SK-N-SH treated with all-trans-retinoic acid at 6 μM for 48 hours (cell line): ENCODE measurements at regions not wholly inside any gene's neighbourhood (a gene's known extent, or its start where the extent isn't known, plus 50 kb on each side); places are given as distances from the start of the nearest gene placed in this dataset.

Experiments
- ATAC-seq: fragments of 200-7000 bp; cut with Tn5 transposase; 3 replicates; pipeline ENCODE4 v1.9.1; 2020; ENCODE audit warnings: mild to moderate bottlenecking, moderate library complexity
- ARNTL ChIP-seq: fragments of 450-650 bp; formaldehyde crosslinking; IDR thresholded peaks from 2 replicates; pipeline ENCODE4 v1.5.0; 2020; ENCODE audit warnings: low read depth, mild to moderate bottlenecking, moderate library complexity, borderline replicate concordance
- BACH2 ChIP-seq: fragments of 250-450 bp; sonication (Bioruptor Pico); IDR thresholded peaks from 2 replicates; pipeline ENCODE4 v1.9.0; 2021; ENCODE audit warnings: mild to moderate bottlenecking, borderline replicate concordance
- CSDC2 ChIP-seq: fragments of 250-450 bp; sonication (Bioruptor Pico); IDR thresholded peaks from 2 replicates; pipeline ENCODE4 v1.5.0; 2020; ENCODE audit warnings: mild to moderate bottlenecking, moderate library complexity
- ESRRG ChIP-seq: fragments of 250-450 bp; sonication (Bioruptor Pico); IDR thresholded peaks from 2 replicates; pipeline ENCODE4 v1.6.1; 2021; ENCODE audit warnings: mild to moderate bottlenecking
- GLIS3 ChIP-seq: fragments of 250-450 bp; sonication (Bioruptor Pico); IDR thresholded peaks from 2 replicates; pipeline ENCODE4 v1.5.0; 2020; ENCODE audit warnings: mild to moderate bottlenecking, moderate library complexity
- ISL1 ChIP-seq: fragments of 250-450 bp; sonication (Bioruptor Pico); IDR thresholded peaks from 2 replicates; pipeline ENCODE4 v2.1.2; 2022; ENCODE audit warnings: mild to moderate bottlenecking, moderate library complexity
- OSR1 ChIP-seq: fragments of 250-450 bp; sonication (Bioruptor Pico); IDR thresholded peaks from 2 replicates; pipeline ENCODE4 v1.8.0; 2022; ENCODE audit warnings: moderate library complexity, mild to moderate bottlenecking, inconsistent platforms
- PPARA ChIP-seq: fragments of 250-450 bp; sonication (Bioruptor Pico); IDR thresholded peaks from 2 replicates; pipeline ENCODE4 v1.5.0; 2020; ENCODE audit warnings: mild to moderate bottlenecking, borderline replicate concordance
- RARB ChIP-seq: fragments of 250-450 bp; sonication (Bioruptor Pico); IDR thresholded peaks from 2 replicates; pipeline ENCODE4 v1.8.0; 2021; ENCODE audit warnings: mild to moderate bottlenecking, moderate library complexity
- SNAI2 ChIP-seq: fragments of 250-450 bp; sonication (Bioruptor Pico); IDR thresholded peaks from 2 replicates; pipeline ENCODE4 v1.5.0; 2020; ENCODE audit warnings: mild to moderate bottlenecking, moderate library complexity
- TCF4 ChIP-seq: fragments of 250-450 bp; sonication (Bioruptor Pico); IDR thresholded peaks from 2 replicates; pipeline ENCODE4 v1.8.0; 2021; ENCODE audit warnings: mild to moderate bottlenecking, moderate library complexity, borderline replicate concordance
- TOX ChIP-seq: fragments of 250-450 bp; sonication (Bioruptor Pico); IDR thresholded peaks from 2 replicates; pipeline ENCODE4 v1.8.0; 2021; ENCODE audit warnings: mild to moderate bottlenecking, moderate library complexity, borderline replicate concordance
- ZC3H10 ChIP-seq: fragments of 250-450 bp; sonication (Bioruptor Pico); IDR thresholded peaks from 2 replicates; pipeline ENCODE4 v1.5.1; 2021; ENCODE audit warnings: mild to moderate bottlenecking, moderate library complexity
- ZFP3 ChIP-seq: fragments of 250-450 bp; sonication (Bioruptor Pico); IDR thresholded peaks from 2 replicates; pipeline ENCODE4 v1.5.0; 2020; ENCODE audit warnings: mild to moderate bottlenecking, moderate library complexity
- ZFP30 ChIP-seq: fragments of 450-650 bp; formaldehyde crosslinking; IDR thresholded peaks from 2 replicates; pipeline ENCODE4 v1.5.0; 2022; ENCODE audit warnings: mild to moderate bottlenecking, moderate library complexity
- ZNF565 ChIP-seq: fragments of 450-650 bp; formaldehyde crosslinking; conservative IDR thresholded peaks from 2 replicates; pipeline ENCODE4 v1.5.0; 2020; ENCODE audit warnings: low read depth, mild to moderate bottlenecking, moderate library complexity
- ZNF70 ChIP-seq: fragments of 450-650 bp; formaldehyde crosslinking; IDR thresholded peaks from 2 replicates; pipeline ENCODE4 v1.5.0; 2020; ENCODE audit warnings: mild to moderate bottlenecking, moderate library complexity
- ZNF8 ChIP-seq: fragments of 450-650 bp; formaldehyde crosslinking; IDR thresholded peaks from 2 replicates; pipeline ENCODE4 v1.5.0; 2020; ENCODE audit warnings: mild to moderate bottlenecking, moderate library complexity
- TF ChIP-seq, protein P1 (sequence below): fragments of 250-450 bp; sonication (Bioruptor Pico); IDR thresholded peaks from 2 replicates; pipeline ENCODE4 v1.8.0; 2020; ENCODE audit warnings: mild to moderate bottlenecking, moderate library complexity, borderline replicate concordance
- TF ChIP-seq, protein P2 (sequence below): fragments of 250-450 bp; sonication (Bioruptor Pico); IDR thresholded peaks from 2 replicates; pipeline ENCODE4 v1.5.0; 2020; ENCODE audit warnings: mild to moderate bottlenecking, moderate library complexity
- TF ChIP-seq, protein P3 (sequence below): fragments of 250-450 bp; sonication (Bioruptor Pico); IDR thresholded peaks from 2 replicates; pipeline ENCODE4 v1.5.1; 2021; ENCODE audit warnings: mild to moderate bottlenecking, moderate library complexity
- TF ChIP-seq, protein P4 (sequence below): fragments of 250-450 bp; sonication (Bioruptor Pico); IDR thresholded peaks from 2 replicates; pipeline ENCODE4 v1.8.0; 2021; ENCODE audit warnings: low read depth, mild to moderate bottlenecking, moderate library complexity, borderline replicate concordance
- TF ChIP-seq, protein P5 (sequence below): fragments of 250-450 bp; sonication (Bioruptor Pico); IDR thresholded peaks from 2 replicates; pipeline ENCODE4 v1.5.1; 2020; ENCODE audit warnings: low read depth, mild to moderate bottlenecking, moderate library complexity

DNA sequence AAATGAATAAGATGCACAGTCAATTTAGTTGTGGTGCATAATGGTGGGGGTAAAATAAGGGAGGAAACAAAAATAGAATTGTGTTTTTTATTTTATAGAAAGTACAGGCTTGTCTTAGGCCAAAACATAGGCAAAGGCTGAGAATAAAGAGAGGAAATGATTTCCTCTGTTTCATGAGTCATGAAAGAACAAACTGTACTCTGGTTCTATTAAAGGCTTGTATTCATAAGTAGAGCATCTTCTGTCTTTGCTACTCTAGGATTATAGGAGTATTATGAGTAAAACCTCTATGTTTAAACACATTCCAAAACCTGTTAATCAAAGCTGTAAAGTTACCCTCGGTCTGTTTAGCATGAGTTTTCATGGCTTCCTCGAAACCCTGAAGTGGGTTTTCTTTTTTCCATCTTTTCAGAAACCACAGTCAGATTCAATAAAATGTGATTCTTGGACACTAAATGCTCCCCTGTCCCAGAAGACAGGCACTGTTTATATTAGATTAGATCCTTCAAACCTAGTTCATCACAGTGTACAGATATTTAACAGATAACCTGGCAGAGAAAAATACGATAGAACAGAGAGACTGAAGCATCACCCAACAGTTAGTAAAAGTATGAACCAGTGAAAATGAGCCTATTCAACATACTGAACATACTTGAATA, 473.9 kb upstream of the CYLC2 start:
- ATAC-seq = no peak

DNA sequence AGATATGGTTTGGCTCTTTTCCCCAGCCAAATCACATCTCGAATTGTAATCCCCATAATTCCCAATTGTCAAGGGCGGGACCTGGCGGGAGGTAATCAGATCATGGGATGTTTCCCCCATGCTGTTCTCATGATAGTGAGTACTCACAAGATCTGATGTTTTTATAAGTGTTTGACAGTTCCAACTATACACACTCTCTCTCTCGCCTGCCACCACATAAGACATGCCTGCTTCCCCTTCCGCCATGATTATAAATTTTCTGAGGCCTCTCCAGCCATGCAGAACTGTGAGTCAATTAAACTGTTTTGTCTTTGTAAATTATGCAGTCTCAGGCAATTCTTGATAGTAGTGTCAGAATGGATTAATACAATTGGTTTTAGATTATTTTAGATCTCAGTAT, 475.7 kb upstream of the CYLC2 start:
- no peak for ATAC-seq
- TF ChIP-seq BACH2 (CRISPR knock-in tag) (no peak), ZNF8 (CRISPR knock-in tag) (no peak), SNAI2 (no peak), ZC3H10 (CRISPR knock-in tag) (no peak), ZFP3 (CRISPR knock-in tag) (no peak), ESRRG (CRISPR knock-in tag) (no peak), ZNF70 (CRISPR knock-in tag) (no peak), PPARA (CRISPR knock-in tag) (no peak), ARNTL (CRISPR knock-in tag) (no peak), ISL1 (CRISPR knock-in tag) (no peak)
- TF ChIP-seq, protein P1, sequence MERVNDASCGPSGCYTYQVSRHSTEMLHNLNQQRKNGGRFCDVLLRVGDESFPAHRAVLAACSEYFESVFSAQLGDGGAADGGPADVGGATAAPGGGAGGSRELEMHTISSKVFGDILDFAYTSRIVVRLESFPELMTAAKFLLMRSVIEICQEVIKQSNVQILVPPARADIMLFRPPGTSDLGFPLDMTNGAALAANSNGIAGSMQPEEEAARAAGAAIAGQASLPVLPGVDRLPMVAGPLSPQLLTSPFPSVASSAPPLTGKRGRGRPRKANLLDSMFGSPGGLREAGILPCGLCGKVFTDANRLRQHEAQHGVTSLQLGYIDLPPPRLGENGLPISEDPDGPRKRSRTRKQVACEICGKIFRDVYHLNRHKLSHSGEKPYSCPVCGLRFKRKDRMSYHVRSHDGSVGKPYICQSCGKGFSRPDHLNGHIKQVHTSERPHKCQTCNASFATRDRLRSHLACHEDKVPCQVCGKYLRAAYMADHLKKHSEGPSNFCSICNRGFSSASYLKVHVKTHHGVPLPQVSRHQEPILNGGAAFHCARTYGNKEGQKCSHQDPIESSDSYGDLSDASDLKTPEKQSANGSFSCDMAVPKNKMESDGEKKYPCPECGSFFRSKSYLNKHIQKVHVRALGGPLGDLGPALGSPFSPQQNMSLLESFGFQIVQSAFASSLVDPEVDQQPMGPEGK (CRISPR knock-in tag) = no peak
- TF ChIP-seq, protein P2, sequence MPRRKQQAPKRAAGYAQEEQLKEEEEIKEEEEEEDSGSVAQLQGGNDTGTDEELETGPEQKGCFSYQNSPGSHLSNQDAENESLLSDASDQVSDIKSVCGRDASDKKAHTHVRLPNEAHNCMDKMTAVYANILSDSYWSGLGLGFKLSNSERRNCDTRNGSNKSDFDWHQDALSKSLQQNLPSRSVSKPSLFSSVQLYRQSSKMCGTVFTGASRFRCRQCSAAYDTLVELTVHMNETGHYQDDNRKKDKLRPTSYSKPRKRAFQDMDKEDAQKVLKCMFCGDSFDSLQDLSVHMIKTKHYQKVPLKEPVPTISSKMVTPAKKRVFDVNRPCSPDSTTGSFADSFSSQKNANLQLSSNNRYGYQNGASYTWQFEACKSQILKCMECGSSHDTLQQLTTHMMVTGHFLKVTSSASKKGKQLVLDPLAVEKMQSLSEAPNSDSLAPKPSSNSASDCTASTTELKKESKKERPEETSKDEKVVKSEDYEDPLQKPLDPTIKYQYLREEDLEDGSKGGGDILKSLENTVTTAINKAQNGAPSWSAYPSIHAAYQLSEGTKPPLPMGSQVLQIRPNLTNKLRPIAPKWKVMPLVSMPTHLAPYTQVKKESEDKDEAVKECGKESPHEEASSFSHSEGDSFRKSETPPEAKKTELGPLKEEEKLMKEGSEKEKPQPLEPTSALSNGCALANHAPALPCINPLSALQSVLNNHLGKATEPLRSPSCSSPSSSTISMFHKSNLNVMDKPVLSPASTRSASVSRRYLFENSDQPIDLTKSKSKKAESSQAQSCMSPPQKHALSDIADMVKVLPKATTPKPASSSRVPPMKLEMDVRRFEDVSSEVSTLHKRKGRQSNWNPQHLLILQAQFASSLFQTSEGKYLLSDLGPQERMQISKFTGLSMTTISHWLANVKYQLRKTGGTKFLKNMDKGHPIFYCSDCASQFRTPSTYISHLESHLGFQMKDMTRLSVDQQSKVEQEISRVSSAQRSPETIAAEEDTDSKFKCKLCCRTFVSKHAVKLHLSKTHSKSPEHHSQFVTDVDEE (CRISPR knock-in tag) = no peak
- TF ChIP-seq, protein P3, sequence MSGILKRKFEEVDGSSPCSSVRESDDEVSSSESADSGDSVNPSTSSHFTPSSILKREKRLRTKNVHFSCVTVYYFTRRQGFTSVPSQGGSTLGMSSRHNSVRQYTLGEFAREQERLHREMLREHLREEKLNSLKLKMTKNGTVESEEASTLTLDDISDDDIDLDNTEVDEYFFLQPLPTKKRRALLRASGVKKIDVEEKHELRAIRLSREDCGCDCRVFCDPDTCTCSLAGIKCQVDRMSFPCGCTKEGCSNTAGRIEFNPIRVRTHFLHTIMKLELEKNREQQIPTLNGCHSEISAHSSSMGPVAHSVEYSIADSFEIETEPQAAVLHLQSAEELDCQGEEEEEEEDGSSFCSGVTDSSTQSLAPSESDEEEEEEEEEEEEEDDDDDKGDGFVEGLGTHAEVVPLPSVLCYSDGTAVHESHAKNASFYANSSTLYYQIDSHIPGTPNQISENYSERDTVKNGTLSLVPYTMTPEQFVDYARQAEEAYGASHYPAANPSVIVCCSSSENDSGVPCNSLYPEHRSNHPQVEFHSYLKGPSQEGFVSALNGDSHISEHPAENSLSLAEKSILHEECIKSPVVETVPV (CRISPR knock-in tag) = no peak
- TF ChIP-seq, protein P4, sequence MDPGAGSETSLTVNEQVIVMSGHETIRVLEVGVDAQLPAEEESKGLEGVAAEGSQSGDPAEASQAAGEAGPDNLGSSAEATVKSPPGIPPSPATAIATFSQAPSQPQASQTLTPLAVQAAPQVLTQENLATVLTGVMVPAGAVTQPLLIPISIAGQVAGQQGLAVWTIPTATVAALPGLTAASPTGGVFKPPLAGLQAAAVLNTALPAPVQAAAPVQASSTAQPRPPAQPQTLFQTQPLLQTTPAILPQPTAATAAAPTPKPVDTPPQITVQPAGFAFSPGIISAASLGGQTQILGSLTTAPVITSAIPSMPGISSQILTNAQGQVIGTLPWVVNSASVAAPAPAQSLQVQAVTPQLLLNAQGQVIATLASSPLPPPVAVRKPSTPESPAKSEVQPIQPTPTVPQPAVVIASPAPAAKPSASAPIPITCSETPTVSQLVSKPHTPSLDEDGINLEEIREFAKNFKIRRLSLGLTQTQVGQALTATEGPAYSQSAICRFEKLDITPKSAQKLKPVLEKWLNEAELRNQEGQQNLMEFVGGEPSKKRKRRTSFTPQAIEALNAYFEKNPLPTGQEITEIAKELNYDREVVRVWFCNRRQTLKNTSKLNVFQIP (CRISPR knock-in tag) = no peak

More for the DNA sequence above, 473.9 kb upstream of the CYLC2 start:
- TF ChIP-seq TCF4 (CRISPR knock-in tag) (no peak), ZC3H10 (CRISPR knock-in tag) (no peak), CSDC2 (CRISPR knock-in tag) (no peak), GLIS3 (CRISPR knock-in tag) (no peak), OSR1 (CRISPR knock-in tag) (no peak), TOX (no peak), ZFP30 (no peak), ZFP3 (CRISPR knock-in tag) (no peak), ZNF8 (CRISPR knock-in tag) (no peak)
- TF ChIP-seq, protein P1 (CRISPR knock-in tag) = no peak

DNA sequence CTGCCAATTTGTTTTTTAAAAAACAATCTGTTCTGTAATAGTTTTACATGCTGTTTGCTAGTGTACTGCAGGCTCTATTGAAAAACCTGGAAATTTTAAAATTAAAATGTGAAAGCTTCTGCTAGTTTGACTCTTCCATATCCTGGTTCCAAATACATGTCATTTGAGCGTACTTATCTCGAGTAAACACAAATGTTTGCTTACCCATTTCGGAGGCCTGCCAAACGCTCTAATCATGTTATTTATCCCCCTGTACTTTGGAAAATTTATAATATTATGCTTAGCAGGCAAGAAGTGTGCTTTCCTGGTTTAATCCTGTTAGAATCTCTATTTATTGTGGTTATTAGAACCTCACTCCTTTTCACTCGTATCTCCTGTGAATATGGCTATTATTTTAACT, 476.8 kb upstream of the CYLC2 start:
- ATAC-seq = no peak
- TF ChIP-seq CSDC2 (CRISPR knock-in tag) (no peak), SNAI2 (no peak), ZNF8 (CRISPR knock-in tag) (no peak), RARB (no peak), ZFP3 (CRISPR knock-in tag) (no peak), ZFP30 (no peak), ZNF70 (CRISPR knock-in tag) (no peak), BACH2 (CRISPR knock-in tag) (no peak), ARNTL (CRISPR knock-in tag) (no peak), ISL1 (CRISPR knock-in tag) (no peak), ZNF565 (CRISPR knock-in tag) (no peak), OSR1 (CRISPR knock-in tag) (no peak), PPARA (CRISPR knock-in tag) (no peak)
- TF ChIP-seq, protein P5, sequence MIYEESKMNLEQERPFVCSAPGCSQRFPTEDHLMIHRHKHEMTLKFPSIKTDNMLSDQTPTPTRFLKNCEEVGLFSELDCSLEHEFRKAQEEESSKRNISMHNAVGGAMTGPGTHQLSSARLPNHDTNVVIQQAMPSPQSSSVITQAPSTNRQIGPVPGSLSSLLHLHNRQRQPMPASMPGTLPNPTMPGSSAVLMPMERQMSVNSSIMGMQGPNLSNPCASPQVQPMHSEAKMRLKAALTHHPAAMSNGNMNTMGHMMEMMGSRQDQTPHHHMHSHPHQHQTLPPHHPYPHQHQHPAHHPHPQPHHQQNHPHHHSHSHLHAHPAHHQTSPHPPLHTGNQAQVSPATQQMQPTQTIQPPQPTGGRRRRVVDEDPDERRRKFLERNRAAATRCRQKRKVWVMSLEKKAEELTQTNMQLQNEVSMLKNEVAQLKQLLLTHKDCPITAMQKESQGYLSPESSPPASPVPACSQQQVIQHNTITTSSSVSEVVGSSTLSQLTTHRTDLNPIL (CRISPR knock-in tag) = no peak
- TF ChIP-seq, protein P1 (CRISPR knock-in tag) = no peak
